Loucy (cell line): ENCODE measurements at regions not wholly inside any gene's neighbourhood (a gene's known extent, or its start where the extent isn't known, plus 50 kb on each side); places are given as distances from the start of the nearest gene placed in this dataset.
"Not testable (repeated sequence)": the region's sequence is repeated elsewhere in the genome, so short reads cannot be mapped to it uniquely, and the experiment has no call there.

Experiments
- CTCF ChIP-seq: fragments of 200-600 bp; sonication (generic); conservative IDR thresholded peaks from 2 replicates; pipeline ENCODE4 v1.5.1; 2014; ENCODE audit warnings: mild to moderate bottlenecking, antibody characterized with exemption, low read length
- EZH2phosphoT487 ChIP-seq: fragments of 200-600 bp; IDR thresholded peaks from 2 replicates; pipeline ENCODE4 v1.6.1; 2018; ENCODE audit warnings: antibody characterized with exemption, mild to moderate bottlenecking, moderate library complexity, borderline replicate concordance

DNA sequence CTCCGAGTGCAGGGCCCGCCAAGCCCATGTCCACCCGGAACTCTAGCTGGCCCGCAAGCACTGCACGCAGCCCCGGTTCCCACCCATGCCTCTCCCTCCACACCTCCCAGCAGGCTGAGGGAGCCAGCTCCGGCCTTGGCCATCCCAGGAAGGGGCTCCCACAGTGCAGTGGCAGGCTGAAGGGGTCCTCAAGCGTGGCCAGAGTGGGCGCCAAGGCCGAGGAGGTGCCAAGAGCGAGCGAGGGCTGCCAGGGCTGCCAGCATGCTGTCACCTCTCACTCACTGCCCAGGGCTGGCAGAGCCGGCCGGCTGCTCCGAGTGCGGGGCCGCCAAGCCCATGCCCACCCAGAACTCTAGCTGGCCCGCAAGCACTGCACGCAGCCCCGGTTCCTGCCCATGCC, 75.5 kb upstream of the TBC1D5 start:
- not testable (repeated sequence) for TF ChIP-seq EZH2phosphoT487, CTCF
